SH-SY5Y (cell line): ENCODE measurements at regions not wholly inside any gene's neighbourhood (a gene's known extent, or its start where the extent isn't known, plus 50 kb on each side); places are given as distances from the start of the nearest gene placed in this dataset.

Experiments
- GATA2 ChIP-seq: IDR thresholded peaks from 2 replicates; pipeline ENCODE4 v1.6.1; 2011; ENCODE audit warnings: mild to moderate bottlenecking, low read depth, low read length
- GATA3 ChIP-seq: IDR thresholded peaks from 2 replicates; pipeline ENCODE4 v1.6.1; 2011; ENCODE audit warnings: low read depth, mild to moderate bottlenecking, low read length, moderate library complexity

- TF ChIP-seq GATA2: no peak
- no peak for TF ChIP-seq GATA3
Observed at GRCh38 chr5:116830079-116830478, 255.5 kb upstream of the SEMA6A start.
